NCI-H2107 (cell line): ENCODE measurements at regions not wholly inside any gene's neighbourhood (a gene's known extent, or its start where the extent isn't known, plus 50 kb on each side); places are given as distances from the start of the nearest gene placed in this dataset.
"Not testable (repeated sequence)": the region's sequence is repeated elsewhere in the genome, so short reads cannot be mapped to it uniquely, and the experiment has no call there.

Experiments
- DNase-seq: peaks from one replicate; lab custom pipeline; 2025; lab: John Stamatoyannopoulos, UW

DNA sequence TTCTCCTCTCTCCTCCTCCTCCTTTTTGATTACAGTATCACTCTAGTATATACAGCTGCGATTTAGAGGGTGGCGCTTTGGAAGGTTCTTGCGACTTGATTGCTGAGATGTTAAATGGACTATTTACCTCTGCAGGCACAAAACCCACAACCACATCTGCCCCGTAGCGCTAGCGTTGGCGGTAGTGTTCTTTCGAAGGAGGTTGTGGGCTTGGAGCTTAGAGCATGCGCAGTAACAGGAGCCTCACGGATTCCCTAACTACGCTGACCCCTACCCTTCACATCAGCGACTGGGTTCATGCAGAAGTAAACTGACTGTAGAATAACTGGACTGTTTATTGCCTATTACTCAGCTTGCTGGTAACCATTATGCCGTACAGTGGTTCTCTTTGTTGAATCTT is 58.0 kb downstream of the CGGBP1 start:
- no peak for DNase-seq

DNA sequence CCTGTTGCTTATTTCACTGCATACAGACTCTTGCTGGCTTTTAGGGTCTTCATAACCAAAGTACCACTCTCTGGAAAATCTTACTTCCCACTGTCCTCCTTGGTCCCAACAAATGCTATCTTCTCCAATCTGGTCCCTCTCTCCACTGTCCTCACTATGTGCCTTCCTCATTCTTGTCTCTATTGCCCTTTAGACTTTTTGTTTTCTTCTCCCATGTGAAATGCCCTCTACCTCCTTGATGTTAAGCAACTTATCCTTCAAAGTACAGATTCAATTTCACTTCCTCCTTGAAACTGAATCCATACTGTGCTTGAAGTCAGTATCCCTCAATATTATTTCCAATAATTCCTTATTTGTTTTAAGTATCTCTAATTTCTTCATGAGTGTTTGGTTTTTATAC is 60.8 kb downstream of the CGGBP1 start:
- no peak for DNase-seq

DNA sequence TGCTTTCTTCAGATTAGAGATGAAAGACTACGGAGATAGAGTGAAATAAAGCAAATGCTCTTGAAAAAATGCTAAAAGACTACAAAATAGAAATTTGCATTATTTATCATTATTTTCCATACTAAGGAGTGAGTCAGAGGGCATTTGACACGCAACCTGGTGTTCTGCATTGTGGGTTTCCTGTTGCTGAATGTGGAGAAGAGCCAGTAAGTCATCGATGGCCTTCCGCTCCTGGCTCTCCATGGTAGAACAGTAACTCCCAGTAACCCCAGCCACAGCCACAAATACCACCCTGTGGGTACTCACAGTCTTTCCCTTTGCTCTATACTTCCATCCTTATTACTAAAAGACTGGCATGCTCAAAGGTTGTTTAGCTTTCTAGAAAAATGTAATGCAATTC is 61.5 kb downstream of the CGGBP1 start:
- no peak for DNase-seq

- no peak for DNase-seq
These were observed 61.9 kb downstream of the CGGBP1 start for GRCh38 chr3:87996882-87997281.

- no peak for DNase-seq
These were observed 65.2 kb downstream of the CGGBP1 start for GRCh38 chr3:87993566-87993965.

DNA sequence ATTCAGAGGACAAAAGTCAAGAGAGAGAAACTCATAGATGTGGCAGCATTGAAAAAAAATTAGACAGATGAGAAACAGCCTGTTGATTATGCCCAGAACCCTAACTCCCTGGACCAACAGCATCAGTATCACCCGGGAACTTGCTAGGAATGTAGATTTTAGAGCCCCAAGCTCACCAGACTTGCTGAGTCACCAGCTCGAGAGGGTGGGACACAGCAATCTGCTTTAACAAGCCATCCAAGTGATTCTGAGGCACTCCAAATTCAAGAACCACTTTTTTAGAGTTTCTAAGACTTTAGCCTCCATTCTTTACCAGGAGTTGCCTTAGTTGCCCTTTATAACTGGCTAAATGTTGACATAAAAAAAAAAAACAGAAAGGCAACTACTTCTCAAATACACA is 70.9 kb downstream of the CGGBP1 start:
- DNase-seq: no peak

DNA sequence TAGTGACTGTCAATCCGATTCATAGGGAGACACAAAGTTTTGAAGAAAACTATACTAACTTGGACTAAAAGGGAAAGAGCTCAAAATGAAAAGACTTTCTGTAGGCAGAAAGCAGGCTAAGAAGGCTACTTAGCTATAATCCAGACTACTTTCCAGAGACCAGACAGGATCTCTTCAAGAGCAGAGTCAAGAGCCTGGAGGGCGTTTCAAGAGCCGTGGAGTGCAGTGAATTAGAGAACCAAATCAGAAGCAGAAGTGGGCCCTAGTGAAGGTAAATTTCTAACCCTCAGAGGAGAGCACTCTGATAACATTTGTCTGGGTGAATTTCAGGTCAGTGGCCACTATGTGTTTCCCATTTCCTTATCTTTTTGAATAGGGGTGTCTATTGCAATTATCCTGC is 76.4 kb downstream of the CGGBP1 start:
- DNase-seq: no peak

DNA sequence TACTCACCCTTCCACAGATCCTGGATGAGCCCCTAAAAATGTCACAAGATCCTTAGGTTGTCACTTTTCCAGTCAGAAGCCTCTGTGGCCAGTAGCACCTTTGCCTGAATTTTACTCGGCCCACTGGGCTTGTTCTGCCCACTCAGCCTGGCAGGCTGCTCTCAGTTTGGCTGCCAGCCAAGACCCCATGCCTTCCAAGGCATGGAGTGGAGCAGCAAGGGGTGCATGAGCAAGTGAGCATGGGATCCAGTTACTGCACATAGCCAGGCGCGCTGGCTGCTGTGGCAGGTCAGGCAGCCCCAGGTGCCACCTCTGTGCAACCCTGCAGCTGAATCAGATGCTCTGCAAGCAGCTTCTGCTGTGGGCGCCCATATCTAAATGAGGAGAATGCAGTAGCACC is 79.3 kb downstream of the CGGBP1 start:
- no peak for DNase-seq

GRCh38 chr3:87977765-87978164 is 81.0 kb downstream of the CGGBP1 start:
- DNase-seq: no peak

DNA sequence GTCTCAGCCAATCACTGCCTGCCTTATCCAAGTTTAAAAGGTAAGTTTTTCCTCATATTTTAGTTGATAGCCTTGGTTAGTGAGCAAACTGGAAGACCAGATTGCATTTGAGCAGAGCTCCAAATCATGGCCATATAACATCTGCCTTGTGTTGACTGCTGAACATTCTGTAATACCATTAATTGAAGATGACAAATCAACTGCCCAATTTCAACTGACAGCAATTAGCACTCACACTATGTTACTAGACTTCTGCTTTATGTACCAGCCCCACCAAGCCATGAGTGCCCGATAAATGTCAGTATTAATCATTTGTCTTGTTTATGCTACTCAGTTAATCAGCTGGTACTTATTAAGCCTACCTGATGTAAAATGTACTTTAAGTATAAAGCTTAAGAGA is 83.1 kb downstream of the CGGBP1 start:
- no peak for DNase-seq

DNA sequence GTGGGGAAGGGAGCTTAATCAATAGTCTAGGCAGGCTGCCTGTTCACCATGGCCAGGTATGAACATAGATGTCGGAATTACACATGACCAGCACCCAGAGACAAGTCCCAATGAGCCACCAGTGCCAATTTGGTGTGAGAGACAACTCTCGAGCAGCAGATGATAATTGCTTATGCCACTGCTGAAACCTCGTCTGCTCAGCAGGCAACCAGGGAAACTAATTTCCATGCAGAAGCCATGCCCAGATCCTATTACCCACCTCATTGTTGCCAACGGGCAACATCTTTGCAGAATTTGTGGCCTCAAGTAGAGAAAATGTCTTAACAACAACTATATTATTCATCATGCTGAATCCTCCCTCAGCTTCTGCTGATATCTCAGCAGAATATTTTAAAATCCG is 84.9 kb downstream of the CGGBP1 start:
- no peak for DNase-seq

DNA sequence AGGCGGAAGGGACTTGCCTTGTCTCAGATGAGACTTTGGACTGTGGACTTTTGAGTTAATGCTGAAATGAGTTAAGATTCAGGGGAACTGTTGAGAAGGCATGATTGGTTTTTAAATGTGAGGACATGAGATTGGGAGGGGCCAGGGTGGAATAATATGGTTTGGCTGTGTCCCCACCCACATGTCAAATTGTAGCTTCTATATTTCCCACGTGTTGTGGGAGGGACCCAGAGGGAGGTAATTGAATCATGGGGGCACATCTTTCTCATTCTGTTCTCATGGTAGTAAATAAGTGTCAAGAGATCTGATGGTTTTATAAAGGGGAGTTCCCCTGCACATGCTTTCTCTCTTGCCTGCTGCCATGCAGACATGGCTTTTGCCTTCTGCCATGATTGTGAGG is 89.2 kb downstream of the CGGBP1 start:
- DNase-seq: no peak

DNA sequence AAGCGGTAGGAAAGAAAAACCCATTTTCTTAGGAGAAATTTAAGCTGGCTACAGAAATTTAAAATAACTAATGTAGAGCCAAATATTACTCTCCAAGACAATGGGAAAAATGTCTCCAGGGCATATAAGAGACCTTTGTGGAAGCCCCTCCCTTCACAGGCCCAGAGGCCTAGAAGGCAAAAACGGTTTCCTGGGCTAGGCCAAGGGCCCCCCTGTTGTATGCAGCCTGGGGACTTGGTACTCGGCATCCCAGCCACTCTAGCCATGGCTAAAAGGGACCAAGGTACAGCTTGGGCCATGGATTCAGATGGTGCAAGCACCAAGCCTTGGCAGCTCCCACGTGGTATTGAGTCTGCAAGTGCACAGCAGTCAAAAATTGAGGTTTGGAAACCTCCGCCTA is 90.1 kb downstream of the CGGBP1 start:
- DNase-seq: no peak

DNA sequence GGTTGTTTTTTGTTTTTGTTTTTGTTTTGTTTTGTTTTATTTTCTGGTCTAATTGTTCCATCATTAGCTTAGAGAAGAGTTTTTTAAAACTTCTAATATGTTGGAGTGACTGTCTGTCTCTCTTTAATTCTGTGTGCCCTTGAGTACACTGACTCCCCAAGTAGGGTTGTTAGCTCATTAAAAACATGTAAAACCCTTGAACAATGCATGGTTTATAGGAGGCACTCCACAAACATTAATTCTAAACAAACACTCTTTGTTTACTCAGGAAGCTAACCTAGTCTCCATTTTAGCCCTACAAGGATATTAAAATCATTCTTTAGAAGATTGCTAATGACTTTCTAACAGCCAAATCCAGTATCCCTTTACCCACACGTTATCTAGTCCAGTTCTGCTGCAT is 100.5 kb downstream of the CGGBP1 start:
- DNase-seq: no peak

GRCh38 chr3:87957575-87957974 is 101.2 kb downstream of the CGGBP1 start:
- DNase-seq: no peak

DNA sequence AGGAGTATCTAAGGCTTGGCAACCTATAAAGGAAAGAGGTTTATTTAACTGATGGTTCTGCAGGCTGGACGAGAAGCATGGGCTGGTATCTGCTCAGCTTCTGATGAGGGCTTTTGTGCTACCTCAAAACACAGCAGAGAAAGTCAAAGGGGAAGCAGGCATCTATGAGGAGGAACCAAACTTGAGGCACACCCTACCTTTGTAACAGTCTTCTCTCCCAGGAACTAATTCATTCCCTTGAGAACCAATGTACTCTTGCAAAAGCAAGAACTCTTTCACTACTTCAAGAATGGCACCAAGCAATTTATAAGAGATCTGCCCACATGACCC is 109.0 kb downstream of the CGGBP1 start:
- DNase-seq: no peak

- DNase-seq: no peak
These were observed 109.5 kb downstream of the CGGBP1 start for GRCh38 chr3:87949189-87949878.

GRCh38 chr3:87946007-87946406 is 112.8 kb downstream of the CGGBP1 start:
- DNase-seq: not testable (repeated sequence)

GRCh38 chr3:87942256-87942655 is 116.5 kb downstream of the CGGBP1 start:
- DNase-seq: not testable (repeated sequence)

- no peak for DNase-seq
These were observed 134.3 kb downstream of the CGGBP1 start for GRCh38 chr3:87924485-87924884.

- DNase-seq: no peak
These were observed 138.3 kb downstream of the CGGBP1 start for GRCh38 chr3:87920549-87920948.

DNA sequence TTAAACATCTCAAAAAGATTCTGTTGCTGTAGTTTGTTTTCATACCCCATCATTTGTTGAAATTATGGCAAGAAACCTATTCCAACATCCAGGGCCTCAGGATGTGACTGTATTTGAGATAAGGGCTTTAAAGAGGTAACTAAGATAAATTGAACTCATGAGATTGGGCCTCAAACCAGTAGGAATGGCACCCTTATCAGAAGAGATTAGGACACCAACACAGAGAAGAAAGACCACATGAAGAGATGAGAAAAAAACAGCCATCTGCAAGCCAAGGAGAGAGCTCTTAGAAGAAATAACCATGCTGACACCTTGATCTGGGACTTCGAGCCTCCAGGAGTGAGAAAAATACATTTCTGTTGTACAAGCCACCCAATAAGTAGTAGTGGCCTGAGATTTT is 157.7 kb downstream of the CGGBP1 start:
- no peak for DNase-seq

- DNase-seq: no peak
These were observed 158.7 kb downstream of the CGGBP1 start for GRCh38 chr3:87900061-87900460.

GRCh38 chr3:87898971-87899370 is 159.8 kb downstream of the CGGBP1 start:
- DNase-seq: no peak

DNA sequence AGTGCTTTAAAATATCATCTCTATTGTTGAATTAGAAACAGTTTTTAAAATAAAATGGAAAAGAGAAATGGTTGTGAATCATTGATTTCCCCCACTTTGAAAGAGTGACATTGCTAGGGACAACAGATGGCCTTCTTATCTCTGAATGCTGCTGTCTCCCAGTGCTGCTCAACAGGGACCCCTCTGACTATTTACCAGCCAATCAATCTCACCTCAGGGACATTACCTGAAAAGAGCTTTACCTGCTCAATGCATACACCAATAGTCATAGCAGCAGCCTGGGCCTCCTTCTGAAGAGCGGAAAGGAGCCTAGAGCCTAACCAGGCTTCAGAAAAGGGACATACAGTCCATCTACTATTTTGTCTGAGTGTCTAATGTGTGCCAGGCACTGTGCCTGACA is 162.8 kb downstream of the CGGBP1 start:
- DNase-seq: no peak
